GM19452 (cell line): ENCODE measurements at regions not wholly inside any gene's neighbourhood (a gene's known extent, or its start where the extent isn't known, plus 50 kb on each side); places are given as distances from the start of the nearest gene placed in this dataset.
"Not testable (repeated sequence)": the region's sequence is repeated elsewhere in the genome, so short reads cannot be mapped to it uniquely, and the experiment has no call there.

ENCODE experiments used
- ATAC-seq: cut with Tn5 transposase; IDR thresholded peaks from one replicate; pipeline ENCODE4 v1.9.1; 2021; ENCODE audit not compliant: unreplicated experiment

DNA sequence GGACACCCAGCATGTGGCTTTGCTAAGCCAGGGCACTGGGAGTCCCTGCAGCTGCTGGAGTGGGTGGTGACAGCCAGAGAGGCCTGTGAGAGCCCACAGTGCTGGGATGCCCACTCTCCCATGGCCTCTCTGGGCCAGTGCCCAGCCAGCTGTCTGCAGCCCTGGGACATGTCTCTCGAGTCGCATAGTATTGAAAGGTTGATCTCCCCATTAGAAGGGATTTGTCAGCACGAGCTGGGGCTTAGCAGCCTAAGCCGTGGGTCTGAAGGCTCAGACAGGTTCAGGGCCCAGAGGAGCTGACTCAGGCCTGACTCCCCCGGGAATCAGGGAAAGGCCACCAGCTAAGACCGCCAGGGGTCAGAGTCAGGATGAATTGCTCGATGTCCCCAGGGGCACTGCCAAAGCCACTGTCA lies 53.5 kb downstream of the FOXD2 start:
- no peak for ATAC-seq

DNA sequence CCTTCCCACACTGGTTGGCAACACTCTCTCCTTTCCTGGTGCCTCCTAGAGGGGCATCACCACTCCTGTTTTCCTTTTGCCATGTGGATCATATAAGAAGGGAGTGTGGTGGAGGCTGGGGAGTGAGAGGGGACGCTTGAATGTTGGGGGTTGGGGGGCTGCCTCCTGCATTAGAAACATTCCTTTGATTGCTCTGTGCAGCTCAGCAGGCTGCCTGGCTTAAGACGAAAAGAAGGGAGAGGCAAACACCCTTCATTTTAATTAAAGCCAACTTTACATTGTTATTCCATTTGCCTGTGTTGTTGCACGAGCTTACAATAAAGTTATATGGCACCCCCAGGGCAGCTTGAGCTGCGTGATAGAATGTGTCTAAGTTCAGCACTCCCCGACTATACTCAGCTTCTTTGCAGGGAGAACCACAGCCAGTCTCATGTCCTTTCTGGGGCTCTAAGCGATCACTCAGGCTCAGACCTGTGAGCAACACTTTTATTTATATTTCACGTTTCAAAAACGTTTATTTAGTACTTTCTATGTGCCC lies 57.4 kb downstream of the FOXD2 start:
- ATAC-seq = no peak

DNA sequence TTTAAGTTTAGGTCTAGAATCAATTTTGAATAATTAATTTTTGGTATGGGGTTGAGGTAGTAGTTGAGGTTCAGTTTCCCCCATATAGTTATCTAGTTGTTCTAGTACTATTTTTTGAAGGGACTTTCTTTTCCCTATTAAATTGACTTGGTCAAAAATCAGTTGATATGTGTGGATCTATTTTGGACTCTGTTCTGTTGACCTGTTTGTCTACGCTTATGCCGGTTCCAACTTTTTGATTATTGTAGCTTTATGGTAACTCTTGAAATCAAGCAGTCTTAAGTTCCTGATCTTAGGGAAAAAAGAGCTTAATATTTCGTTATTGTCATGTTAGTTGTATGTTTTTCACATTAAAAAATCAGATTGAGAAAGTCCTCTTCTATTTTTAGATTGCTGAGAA lies 60.7 kb downstream of the FOXD2 start:
- ATAC-seq = no peak

DNA sequence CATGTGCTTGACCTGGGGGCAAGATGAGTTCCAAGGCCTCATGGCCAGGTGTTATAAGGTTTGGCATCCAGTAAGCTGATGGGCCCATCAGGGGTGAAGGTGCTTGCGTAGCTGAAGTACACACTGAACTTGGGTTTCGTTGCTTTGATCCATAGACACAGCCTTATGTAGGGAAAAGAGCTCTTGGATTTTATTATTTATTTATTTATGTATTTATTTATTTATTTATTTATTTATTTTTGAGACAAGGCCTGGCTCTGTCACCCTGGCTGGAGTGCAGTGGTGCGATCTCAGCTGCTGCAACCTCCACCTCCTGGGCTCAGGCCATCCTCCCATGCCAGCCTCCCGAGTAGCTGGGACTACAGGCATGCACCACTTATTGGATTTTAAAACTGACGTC lies 63.2 kb downstream of the FOXD2 start:
- ATAC-seq = no peak

DNA sequence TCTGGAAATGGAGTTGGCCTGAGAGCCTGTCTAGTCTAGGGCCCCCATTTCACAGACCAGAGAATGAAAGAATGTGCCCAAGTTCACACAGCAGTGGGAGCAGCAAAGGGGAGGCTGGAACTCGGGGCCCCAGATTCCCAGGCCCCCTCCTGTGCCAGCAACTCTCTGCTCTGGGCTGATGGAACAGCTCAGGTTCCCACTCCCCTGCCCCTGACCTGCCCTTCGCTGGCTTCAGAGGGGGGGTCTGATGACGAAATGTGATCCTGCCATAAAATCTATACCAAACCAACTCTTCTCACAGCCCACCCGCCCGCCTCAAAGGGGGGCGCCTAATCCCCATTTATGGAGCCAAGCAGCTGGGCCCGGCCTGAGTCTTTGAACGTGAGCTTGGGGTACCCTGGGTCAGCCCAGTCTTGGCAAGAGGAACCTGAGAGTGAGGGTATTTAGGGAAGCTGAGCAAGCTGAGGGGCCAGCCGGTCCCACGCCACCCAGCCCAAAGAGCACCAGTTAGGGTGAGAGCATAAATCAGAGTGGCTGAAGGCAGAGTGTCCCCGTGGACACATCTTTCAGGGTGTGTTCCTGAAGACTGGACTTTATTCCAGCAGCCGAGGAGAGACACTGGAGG lies 65.0 kb downstream of the FOXD2 start:
- ATAC-seq = no peak

DNA sequence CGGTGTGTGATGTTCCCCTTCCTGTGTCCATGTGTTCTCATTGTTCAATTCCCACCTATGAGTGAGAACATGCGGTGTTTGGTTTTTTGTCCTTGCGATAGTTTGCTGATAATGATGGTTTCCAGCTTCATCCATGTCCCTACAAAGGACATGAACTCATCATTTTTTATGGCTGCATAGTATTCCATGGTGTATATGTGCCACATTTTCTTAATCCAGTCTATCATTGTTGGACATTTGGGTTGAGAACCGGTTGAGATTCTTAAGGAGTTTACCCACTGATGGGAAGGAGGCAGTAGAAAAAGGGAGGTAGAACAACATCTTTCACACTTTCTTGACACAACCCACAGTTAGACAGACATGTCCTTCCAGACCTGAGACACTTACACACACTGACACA lies 67.0 kb downstream of the FOXD2 start:
- ATAC-seq = not testable (repeated sequence)

DNA sequence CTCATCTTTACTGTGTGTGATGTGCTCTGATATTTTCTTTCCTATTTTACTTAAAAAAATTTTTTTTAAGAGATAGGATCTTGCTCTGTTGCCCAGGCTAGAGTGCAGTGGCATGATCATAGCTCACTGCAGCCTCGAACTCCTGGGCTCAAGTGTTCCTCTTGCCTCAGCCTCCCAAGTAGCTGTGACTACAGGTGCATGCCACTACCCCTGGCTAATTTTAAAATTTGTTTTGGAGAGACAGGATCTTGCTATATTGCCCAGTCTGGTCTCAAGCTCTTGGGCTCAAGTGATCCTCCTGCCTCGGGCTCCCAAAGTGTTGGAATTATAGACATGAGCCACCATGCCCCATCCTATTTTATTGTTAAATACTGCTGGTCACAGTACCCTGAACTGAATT lies 67.4 kb downstream of the FOXD2 start:
- ATAC-seq = no peak

DNA sequence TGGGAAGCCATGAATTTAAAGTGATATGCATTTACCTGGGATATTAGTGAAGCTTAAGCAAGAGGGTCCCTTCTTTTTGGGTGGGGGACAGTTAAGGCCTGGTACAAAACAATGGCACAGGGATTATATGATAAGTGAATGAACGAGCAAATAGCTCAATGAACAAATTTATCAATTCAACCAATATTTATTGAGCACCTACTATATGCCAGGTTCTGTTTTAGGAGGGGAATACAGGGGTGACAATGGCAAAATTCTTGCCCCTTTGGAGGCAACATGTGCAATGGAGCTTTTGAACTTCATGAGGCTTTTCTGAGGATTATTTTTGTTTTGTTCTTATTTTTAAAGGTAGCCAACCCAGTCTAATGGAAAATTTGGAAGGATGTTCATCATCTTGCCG lies 68.2 kb downstream of the FOXD2 start:
- no peak for ATAC-seq

DNA sequence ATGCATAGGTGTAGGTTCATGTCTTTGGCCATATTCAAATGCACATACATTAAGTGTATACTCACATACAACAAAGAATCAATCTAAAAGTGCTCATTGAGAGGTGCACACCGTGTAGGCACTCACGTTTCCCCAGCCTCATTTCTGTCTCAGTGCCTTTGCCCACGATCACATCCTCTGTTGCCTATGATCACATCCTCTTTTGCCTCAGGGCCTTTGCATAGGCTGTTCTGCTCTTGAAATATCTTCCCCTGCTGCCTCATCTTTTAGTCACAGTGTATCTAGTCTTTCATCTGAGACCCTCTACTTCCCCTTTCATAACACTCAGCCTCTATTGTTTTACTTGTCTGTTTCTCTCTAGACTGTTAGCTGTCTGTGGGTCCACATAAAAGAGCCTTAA lies 69.3 kb downstream of the FOXD2 start:
- no peak for ATAC-seq

DNA sequence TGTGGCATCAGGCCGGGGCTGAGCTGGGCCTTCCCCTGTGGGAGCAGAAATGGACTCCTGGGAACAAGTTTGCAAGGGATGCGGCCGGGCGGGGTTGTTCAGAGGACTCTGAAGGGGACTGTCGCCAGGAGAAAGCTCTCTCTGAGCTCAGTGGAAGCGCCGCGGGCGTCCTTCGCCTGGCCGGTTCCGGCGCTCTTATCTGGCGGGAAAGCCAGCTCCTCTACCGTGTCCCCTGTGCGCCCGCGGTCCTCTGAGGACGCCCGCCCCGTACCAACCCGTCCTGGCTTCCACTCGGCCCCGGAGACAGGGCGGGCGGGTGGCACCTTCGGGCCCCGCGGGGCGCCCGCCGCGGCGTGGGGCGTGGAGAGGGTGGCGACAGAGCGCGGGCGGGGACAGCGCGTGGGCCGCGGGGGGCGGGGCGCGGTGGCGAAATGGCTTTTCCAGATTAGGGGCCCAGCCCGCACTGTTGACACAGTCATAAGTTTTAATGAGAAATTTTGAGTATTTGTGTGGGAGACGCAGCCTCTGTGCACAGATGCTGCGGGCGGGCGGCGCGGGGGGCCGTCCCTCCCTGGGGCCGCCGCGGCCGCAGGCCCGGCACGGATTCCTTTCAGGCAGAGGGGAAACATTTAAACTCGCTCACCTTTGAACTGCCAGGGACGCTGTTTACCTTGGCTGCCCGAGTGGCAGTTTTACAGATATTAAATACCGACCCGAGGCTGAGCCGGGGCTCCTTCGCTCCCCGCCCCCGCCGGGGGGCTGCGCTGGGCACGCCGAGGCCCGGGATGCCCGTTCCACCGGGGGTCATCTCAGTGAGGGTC lies 70.2 kb downstream of the FOXD2 start:
- ATAC-seq = no peak

DNA sequence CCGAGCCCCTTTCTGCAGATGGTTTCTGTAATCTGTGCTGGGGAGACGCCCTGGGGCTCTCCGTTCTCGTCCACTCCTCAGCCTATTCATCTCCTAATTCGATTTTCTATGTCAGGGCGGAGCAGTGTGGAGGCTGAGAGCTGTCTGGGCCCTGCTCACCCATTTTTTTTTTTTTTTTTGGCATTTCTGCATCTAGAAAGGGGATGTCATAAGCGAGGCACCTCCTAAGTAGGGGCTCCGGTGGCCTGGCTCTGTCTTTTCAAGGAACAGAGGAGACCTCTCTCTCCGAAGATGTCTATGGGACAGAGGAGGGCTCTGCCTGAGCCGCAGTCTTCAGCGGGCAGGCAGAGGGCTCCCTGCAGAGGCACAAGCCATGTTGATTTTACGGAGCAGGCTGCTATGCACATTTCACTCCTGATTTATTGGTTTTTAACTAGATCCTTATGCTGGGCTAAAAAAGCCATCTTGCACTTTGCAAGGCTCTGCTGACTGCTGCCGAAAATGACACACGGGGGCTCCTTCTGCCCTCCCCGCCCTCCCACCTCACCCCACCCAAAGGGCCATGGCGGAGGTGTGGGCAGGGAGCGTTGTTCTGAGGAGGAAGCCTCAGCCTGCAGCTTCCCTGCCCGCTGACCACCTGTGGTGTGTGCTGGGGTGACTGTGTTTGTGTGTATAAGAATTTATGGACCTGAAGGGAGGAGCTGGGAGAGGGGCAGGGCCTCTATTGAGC lies 71.0 kb downstream of the FOXD2 start:
- no peak for ATAC-seq

DNA sequence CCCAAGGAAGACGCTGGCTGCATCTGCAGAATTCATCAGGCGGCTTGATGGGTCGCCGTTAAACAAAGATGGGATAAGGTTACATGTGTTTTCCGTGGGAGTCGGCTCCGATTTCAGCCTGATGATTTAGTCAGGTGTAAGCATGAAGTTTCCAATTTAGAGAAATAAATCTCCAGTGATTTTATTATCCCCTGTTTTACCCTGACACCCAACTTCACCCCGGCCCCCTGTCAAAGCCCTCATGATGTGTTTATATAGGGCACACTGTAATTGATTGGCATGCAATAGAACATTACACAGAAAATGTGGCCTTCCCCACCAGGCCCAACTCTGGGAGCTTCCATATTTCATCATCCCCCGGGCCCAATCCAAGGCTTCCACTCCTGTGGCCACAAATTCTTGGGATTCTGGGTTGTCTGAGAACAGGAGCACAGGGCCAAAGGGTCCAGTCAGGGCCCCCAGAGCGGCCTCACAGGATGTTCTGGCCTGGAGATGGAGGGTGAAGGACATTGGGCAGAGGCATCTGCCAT lies 72.5 kb downstream of the FOXD2 start:
- no peak for ATAC-seq

DNA sequence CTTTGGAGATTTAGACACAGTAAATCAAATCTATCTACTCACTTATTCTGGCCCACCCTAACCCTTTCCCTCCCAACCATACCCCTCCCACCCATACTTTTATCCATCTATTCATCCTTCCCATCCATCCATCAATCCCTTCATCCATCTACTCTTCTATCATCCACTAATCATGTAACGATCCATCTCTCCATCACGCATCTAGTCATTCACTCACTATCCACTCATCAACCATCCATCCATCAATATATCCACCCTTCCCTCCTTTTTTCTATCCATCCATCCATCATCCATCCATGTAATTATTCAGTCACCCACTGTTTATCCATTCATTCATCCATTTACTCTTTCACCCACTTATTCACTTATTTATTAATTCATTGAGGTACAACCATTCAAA lies 74.0 kb downstream of the FOXD2 start:
- ATAC-seq = no peak

DNA sequence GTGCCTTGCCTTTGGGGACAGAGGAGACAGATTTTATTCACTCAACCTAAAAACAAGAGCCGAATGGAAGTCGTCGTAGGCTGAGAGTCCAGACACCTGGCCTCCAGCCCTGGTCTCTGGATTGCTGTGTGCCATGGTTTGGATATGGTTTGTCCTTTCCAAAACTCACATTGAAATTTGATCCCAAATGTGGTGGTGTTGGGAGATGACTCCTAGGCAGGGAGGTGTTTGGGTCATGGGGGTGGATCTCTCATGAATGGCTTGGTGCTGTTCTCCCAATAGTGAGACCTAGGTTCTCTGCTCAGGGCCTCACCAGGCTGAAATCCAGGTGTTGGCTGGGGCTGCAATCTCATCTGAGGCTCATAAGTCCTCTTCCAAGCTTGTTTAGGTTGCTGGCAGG lies 75.5 kb downstream of the FOXD2 start:
- no peak for ATAC-seq

DNA sequence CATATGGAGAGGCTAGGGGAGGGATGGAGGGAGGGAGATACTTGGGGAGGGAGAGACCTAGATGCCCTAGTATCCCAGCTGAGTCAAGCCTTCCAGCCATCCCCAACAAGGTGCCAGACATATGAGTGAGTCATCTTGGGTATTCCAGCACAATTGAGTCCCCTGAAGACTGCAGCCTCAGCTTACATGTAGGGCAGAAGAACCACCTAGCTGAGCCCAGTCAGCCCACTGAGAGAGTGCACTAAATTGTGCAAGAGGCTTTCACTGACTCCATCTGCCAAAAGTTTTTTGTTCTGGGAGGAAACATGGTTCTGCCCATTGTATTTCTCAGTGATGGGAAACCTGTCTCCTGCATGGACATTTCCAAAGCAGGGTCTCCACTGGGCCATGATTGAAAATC lies 76.4 kb downstream of the FOXD2 start:
- no peak for ATAC-seq

DNA sequence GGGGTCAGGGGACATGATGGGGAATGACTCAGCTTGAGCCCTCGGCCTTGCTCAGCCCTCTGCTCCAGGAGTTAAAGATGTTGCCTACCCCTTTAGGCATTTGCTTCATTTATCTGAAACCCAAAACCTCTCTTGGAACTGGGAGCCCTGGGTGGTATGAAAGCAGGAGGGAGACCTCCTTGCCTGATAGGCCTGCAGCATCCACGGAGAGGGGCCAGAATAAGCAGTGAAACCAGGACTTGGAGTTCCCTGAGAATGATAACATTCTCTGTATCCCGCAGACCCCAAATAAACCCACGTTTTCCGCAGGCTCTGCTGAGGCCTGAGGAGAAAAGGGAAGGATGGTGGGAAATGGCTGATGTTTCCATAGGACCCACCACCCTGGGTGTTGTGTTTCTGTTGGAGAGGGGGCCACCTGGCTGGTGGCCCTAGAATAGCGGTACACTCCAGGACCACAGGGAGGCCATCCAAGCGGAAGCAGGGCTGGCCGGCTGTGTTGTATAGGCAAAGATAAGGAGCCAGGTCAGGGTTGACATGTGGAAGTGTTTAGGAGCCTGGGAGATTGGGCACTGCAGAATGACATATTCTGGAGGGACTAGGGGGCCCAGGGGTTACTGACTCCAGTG lies 77.4 kb downstream of the FOXD2 start:
- ATAC-seq = no peak

DNA sequence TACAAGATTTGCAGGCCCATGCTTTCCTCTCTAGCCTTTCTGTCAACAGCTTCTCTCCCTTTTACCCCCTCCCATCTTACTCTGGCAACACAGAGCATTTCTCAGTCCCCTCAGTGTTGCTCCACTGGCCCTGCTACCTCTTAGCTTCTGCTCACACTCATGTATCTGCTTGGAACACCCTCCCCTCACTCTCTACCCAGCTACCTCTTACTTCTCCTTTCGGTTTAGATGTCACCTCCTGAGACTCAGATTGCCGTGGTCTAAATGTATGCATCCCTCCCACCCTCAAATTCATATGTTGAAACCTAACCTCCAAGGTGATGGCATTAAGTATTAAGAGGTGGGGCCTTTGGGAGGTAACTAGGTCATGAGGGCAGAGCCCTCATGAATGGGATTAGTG lies 80.1 kb downstream of the FOXD2 start:
- ATAC-seq = no peak

DNA sequence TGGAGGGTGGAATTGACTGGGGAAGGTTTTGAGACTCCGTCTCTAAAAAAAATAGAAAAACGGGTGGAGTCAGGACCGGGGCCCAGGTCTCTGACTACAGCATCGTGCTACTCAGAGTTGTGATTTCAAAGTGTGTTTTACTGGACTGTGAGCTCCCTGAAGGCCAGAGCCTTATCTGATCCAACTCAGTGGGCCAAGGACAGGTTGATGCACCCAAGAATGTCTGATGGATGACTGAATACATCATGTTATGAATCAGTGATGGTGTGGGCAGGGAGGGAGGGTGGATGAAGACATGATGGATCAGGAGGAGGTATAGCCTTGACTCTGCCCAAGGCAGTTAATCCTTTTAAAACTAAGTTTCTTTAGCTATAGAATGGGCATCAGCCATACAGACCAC lies 81.6 kb downstream of the FOXD2 start:
- ATAC-seq = no peak

DNA sequence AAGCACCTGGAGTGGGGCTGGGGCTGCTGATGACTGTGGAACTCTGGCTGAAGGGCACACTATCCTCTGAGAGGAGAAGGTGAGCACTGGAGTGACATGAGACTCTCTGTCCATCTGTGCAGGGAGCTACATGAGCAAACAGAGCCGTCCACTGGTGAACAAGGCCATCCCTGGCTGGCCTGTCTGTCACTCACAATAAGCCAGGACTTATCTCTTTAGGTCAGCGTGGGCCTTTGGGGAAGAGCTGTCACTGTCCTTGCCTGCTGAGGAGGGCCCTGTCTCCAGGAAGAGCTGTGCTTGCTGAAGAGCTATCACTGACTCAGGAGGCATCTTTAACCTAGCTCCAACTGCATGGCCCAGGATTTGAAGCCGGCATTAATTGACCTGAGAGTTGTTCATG lies 82.1 kb downstream of the FOXD2 start:
- ATAC-seq = no peak

DNA sequence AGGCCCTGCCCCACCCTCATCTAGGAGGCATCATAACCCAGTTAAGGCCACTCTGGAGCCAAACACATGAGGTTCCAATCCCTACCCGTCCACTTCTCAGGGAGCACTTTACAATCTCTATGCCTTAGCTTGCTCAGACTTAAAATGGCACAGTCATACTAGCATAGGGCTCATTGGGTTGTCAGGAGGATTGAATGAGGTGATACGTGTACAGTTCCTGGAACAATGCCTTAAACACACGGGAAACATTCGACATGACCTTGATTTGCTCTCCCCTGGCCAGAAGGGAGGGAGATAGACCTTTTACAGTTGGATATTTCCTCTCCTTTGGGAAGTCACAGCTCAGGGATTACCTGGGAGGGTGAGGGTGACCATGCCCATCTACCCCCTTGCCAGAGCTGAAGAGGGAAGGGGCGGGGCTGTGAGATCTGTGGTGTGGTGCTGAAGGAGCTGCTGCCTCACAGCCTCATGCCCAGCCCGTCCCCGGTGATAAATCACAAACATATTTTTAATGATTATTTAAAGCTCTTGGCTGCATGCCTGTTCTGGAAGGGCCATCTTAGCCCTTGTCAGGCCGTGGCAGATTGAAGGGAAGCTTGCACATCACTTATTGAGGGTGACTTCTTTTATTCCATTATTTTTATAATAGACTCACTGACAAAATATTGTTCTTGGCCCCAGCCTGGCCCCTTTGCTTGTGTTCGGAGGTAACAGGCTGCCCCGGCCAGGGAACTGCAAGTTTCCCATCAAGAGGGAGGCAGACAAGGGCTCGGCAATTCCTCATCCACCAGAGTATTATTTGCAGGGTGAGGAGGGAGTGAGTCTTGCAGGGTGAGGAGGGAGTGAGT lies 83.4 kb downstream of the FOXD2 start:
- ATAC-seq = no peak
